Astrocyte of the hippocampus (primary cell): ENCODE measurements at regions not wholly inside any gene's neighbourhood (a gene's known extent, or its start where the extent isn't known, plus 50 kb on each side); places are given as distances from the start of the nearest gene placed in this dataset.

ENCODE experiments used
- DNase-seq: peaks from one replicate; pipeline ENCODE4 v3.0.0; 2011; ENCODE audit warnings: low read depth, low spot score

GRCh38 chr5:86878250-86878649, 260.5 kb downstream of the COX7C start:
- no peak for DNase-seq

DNA sequence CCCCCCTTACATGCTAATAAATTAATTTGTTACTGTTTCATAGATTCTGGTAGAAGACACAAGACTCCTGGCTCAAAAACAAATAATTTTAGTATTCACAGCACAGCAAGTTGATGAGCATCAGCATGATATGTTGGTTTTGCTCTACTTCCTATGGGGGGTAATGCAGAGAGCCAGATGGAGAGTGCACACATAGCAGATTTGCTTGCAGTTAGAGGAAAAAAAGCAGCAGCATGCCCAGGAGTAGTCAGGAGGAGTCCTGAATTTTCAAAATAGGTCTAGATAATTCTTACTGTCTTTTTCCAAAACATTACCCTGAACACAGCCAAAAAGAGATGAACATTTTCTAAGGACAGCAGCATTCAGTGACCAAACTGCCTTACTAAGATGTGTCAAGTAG, 261.3 kb downstream of the COX7C start:
- no peak for DNase-seq

DNA sequence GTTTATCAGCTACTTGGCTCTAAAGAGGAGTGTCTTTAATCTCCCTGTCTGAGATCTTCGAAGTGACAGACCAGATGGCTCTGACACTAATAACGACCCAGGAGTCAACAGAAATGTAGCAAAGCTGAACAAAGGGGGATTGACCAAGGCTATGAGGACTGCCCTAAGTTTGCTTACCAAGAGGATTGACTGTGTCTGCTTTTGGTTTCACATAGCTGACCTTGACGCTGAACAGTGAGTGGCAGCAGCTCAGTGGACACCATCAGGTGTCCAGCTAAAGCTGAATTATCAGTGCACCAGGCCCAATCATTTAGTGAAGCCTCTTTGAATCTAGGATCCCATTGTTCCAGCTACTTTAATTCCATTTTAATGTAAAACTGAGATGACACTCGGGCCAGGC, 262.6 kb downstream of the COX7C start:
- DNase-seq = no peak

GRCh38 chr5:86880785-86881492, 263.2 kb downstream of the COX7C start:
- DNase-seq = peak; percentile 87

DNA sequence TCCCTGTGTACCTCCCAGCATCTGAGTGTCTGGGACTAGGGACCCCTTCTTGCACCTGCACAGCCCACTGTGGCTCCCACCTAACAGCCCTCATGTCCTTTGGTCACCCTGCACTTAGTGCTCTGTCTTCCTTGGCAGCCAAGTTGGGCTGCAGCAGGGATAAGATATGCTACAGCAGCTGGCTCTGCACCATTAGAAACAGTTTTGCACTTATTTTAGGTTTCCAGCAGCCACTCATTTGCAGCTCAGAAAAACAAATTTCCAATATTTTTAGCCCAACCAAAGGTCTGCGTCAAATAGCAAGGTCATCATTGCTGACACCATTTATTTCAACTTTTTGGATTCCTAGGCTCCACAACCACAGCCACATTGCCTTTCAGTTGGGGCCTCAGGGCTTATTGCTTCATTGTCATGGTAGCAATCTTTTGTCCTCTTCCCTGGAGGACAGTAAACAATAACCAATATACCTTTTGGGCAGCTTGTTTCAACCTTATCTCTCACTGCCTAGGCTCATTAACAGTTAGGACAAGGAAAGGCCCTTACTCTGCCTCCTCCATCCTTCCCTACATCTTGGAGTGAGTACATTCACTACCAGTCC, 263.9 kb downstream of the COX7C start:
- DNase-seq = no peak

GRCh38 chr5:86884608-86885007, 266.9 kb downstream of the COX7C start:
- no peak for DNase-seq

DNA sequence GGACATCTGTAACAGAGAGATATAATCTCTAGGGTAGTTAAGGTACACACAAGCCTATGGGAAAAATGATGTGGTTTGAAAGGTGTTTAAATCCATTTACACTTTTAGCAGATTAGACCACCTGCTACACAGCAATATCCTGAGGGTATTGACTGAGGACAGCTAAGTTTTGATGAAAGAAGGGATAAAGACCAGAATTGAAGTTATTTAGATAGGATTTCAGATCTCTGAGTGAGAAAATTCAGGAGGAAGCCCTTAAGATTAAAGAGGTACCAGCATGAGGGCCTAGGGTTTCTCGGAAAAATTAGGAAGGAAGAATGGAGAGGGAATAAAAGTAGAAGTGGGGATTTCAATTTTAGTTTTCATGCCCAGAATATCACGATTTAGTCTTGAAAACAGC, 267.3 kb downstream of the COX7C start:
- no peak for DNase-seq

GRCh38 chr5:86885489-86886230, 267.9 kb downstream of the COX7C start:
- DNase-seq = no peak

DNA sequence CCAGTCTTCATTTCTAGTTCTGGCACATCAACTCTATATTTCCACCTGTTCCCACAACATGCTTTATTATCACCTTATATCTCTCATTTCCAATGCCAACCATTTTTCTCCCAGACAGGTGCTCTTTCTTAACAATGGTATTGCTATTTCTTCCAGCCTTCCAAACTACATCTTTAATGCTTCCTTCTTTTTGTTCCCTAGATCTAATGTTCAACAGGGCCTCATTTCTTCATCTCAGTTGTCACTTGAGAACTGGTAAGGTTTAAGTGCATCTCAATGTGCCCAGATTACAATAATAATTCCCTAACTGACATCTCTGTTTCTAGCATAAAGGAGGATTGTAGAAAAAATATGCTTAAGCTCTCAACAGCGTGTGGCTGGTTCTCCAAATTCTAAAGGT, 272.6 kb downstream of the COX7C start:
- no peak for DNase-seq

GRCh38 chr5:86894056-86894455, 276.3 kb downstream of the COX7C start:
- DNase-seq = no peak

DNA sequence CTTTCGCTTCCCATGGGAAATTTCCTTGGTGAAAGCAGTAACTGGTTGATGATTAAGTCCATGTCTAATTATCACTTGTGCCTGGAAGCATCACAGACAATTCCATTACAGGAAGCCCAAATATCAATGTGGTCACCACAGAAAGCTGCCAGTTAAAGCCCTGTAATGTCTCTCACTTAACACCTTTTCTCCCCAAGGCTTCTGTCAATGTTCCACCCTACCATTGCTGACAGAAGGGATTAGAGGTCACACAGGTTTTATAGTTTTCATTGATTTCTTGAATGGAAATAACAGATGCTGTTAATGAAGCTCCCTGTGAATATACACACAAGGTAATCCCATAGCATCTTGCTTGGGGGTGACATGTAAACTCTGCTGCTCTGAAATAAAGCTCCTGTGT, 279.2 kb downstream of the COX7C start:
- DNase-seq = no peak

- peak; percentile 51 for DNase-seq
Measured at GRCh38 chr5:86909418-86910295, 291.9 kb downstream of the COX7C start.

GRCh38 chr5:86917117-86917579, 299.4 kb downstream of the COX7C start:
- peak; percentile 66 for DNase-seq

- no peak for DNase-seq
Measured at GRCh38 chr5:86918246-86918645, 300.5 kb downstream of the COX7C start.

DNA sequence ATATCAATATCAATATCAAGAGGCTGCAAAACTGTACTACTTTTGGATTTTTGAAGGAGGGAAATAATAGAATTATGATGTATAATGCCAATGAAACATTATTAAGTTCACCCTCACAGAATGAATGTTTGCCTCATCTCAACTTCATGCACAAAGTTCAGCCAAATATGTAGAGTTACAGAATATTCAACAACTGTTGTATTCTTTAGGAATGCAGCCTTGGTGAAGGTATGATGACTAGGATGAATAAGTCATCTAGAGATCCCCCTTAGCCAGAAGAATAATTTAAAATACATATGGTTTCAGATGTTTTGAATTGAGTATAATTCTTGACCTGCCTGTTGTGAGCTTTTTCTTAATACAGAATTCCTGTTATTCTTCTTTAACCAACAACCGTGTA, 308.3 kb downstream of the COX7C start:
- no peak for DNase-seq

DNA sequence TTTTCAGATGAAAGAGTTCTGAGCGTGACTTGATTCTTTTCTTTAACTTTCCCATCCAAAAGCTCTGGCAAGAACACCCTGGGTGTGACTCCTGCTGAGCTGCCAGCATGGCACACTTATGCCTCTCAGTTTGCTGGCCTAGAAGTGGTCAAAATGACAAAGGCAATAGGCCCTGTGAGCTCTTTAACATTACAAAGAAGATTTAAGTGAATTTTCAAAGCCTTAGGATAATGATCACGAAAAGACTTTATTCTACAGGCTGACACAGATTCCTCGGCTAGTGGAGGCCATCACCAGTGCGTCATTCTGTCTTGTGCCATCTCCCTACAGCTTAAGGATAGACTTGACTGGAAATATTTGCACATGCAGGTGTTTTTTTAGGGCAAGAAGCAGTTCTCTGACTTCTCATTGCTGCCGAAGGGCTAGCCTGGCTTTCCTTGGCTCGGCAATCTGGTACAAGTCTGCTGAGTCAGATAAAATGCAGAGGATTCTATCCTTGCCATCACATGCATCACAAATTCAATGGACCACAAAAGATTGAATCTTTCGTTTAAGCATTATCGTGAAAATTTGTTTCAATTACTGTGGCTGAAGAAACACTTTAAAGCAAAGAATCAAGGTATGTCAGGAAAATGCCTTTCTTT, 311.5 kb downstream of the COX7C start:
- DNase-seq = no peak

- DNase-seq = no peak
Measured at GRCh38 chr5:86951761-86952160, 315.9 kb upstream of the RASA1 start.

GRCh38 chr5:86964889-86965288, 302.8 kb upstream of the RASA1 start:
- no peak for DNase-seq

GRCh38 chr5:86968301-86968753, 299.4 kb upstream of the RASA1 start:
- peak; percentile 77 for DNase-seq

DNA sequence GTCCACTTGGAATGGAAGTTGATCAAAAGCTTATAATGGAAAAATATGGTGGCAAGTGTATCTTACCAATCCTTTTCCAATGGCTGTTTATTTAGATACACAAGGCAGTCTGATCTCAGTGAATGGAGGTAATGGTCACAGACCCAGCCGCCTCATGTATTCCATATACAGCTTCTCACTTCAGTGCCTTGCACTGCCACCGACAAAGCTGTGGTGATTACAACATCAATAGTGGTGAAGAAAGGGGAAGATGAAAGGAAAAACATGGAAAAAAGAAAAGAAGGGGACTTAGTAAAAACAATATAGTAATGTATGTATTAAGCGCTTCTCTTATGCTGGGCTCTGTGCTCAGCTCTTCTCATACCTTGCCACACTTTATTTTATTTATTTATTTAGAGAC, 297.3 kb upstream of the RASA1 start:
- no peak for DNase-seq

- peak; percentile 2 for DNase-seq
Measured at GRCh38 chr5:86971034-86971571, 296.6 kb upstream of the RASA1 start.
